ENCODE measurements at regions not wholly inside any gene's neighbourhood (a gene's known extent, or its start where the extent isn't known, plus 50 kb on each side); places are given as distances from the start of the nearest gene placed in this dataset.
A peak's percentile ranks its signal among the peaks of the same experiment; 100 is the strongest.

- no peak for TF ChIP-seq CHD7 (IDR thresholded peaks at IDR 0.05; ENCODE audit: low read depth, low read length)
- no peak for TF ChIP-seq CHD2 (IDR thresholded peaks at IDR 0.05; ENCODE audit: low read depth, low read length)
- TF ChIP-seq CTCFL (IDR thresholded peaks at IDR 0.05; ENCODE audit: borderline replicate concordance, insufficient read depth, low read depth, low read length, poor library complexity, severe bottlenecking) = peak; percentile 5
- TF ChIP-seq ZMIZ1 (IDR thresholded peaks at IDR 0.05; ENCODE audit: low read depth in 2 of 2, low read length in 2 of 2) = no peak
- no peak for TF ChIP-seq MAFK (IDR thresholded peaks at IDR 0.05; ENCODE audit: low read length)
These were observed 175.7 kb downstream of the TRIM33 start (continued) for GRCh38 chr1:114335273-114335672.

Measured in K562 (cell line).